ENCODE measurements at regions not wholly inside any gene's neighbourhood (a gene's known extent, or its start where the extent isn't known, plus 50 kb on each side); places are given as distances from the start of the nearest gene placed in this dataset.
"Not testable (repeated sequence)": the region's sequence is repeated elsewhere in the genome, so short reads cannot be mapped to it uniquely, and the experiment has no call there.

DNA sequence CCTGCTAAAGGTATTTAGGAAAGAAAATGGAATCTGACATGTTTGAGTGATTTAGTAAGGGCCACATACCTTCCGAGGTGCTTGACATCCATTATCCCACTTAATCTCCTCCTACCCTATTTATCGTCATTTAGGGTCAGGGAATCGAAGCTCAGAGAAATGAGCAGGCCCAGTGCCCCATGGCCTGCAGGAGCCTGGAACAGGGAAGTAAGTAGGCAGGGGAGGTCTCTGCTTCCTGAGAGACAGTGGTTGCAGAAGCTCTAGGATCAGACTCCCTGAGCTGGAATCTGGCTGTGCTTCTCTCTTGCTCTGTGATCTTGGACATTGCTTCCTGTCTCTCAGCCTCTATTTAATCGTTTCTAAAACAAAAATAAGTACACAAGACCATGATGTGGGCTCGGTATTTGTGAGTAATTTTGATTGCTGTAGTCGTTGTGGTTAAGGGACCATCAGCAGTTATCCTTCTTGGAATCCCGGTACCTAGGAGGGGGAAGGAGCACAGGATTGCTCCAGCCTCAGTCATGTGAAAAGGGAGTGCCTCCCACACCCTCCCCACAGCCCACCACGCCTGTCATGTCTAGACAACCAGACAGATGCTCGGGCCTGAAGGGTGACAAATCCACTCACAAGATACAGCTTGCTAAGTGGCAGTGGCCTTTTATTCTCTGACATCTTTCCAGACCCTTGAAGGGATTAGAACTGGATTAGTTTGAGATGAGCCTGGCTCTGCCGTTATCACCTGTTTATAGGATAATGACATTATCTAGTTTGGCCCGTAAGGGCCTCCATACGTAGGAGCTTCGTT is 169.2 kb upstream of the TSHZ3 start:
- ATAC-seq = no peak
- intact Hi-C loops (cut with micrococcal nuclease) = no loop called here
- DNase-seq = no peak

- ATAC-seq (peak; percentile 23), DNase-seq (no peak)
- intact Hi-C loops (cut with micrococcal nuclease) = no loop called here
These were observed 170.0 kb upstream of the TSHZ3 start for GRCh38 chr19:31519256-31519655.

- ATAC-seq (no peak), DNase-seq (no peak)
- intact Hi-C loops (cut with micrococcal nuclease) = no loop called here
These were observed 170.7 kb upstream of the TSHZ3 start for GRCh38 chr19:31519908-31520307.

GRCh38 chr19:31520633-31521032 is 171.4 kb upstream of the TSHZ3 start:
- intact Hi-C loops (cut with micrococcal nuclease) = no loop called here
- DNase-seq (no peak), ATAC-seq (no peak)

GRCh38 chr19:31525610-31526147 is 176.4 kb upstream of the TSHZ3 start:
- intact Hi-C loops (cut with micrococcal nuclease) = no loop called here
- ATAC-seq = no peak
- no peak for DNase-seq

- no peak for ATAC-seq
- intact Hi-C loops (cut with micrococcal nuclease) = no loop called here
- DNase-seq = no peak
These were observed 178.2 kb upstream of the TSHZ3 start for GRCh38 chr19:31527443-31527842.

- intact Hi-C loops (cut with micrococcal nuclease) = no loop called here
- DNase-seq (no peak), ATAC-seq (no peak)
These were observed 179.0 kb upstream of the TSHZ3 start for GRCh38 chr19:31528261-31528660.

DNA sequence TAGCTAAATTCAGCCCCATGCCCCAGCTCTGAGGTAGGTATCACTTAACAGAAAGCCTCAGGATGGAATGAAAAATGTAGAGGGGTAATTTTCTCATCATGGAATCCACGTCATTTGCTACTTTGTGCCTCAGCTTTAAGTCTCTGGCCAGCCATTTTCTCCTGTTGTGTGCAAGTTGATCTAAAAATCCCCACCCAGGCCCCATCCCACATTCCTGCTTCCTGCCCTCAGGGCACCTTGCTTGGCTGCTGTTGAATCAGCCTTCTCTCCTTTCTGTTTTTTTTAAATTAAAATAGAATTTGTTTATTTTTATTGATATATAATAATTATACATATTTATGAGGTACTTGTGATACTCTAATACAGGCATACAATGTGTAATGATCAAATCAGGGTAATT is 179.9 kb upstream of the TSHZ3 start:
- intact Hi-C loops (cut with micrococcal nuclease) = no loop called here
- ATAC-seq (no peak), DNase-seq (no peak)

DNA sequence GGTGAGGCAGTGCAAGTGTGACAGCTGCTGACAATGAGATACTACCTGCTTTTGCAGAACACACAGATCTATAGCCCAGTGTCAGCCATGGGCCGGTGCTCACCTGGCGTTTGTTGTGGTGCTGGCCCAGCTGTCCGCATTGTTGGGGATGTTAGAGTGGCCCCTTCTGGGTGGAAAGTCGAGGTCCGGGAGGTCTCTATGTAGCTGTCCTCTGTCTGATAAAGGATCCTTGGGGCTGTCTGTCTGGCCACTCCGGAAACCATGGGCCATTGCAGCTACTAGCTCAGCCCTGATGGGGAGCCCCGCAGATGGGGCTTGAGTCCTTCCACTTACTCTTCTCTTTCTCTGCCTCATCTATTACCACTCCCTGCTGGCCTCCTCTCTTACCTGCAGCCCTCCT is 181.5 kb upstream of the TSHZ3 start:
- intact Hi-C loops (cut with micrococcal nuclease) = no loop called here
- ATAC-seq (no peak), DNase-seq (no peak)

GRCh38 chr19:31531326-31531725 is 182.1 kb upstream of the TSHZ3 start:
- ATAC-seq (no peak), DNase-seq (no peak)
- intact Hi-C loops (cut with micrococcal nuclease) = no loop called here

DNA sequence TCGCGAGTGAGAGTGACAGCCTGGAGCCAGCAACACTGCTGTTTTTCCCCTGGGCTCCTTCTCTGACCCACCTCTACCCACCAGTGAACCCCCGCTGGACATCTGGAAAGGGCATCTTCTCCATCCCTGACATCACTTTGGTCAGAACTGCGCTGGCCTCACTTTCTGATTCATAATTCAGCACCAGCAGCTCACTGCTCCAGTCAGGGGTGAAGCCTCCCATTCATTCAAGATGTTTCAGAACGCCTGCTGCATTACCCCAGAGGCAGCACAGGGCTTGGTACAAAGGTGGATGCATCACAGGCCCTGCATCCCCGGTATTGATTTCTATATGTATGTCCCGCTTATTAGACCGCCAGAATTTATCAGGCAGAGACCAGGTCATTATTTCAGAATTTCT is 182.8 kb upstream of the TSHZ3 start:
- ATAC-seq (no peak), DNase-seq (no peak)
- intact Hi-C loops (cut with micrococcal nuclease) = no loop called here

- DNase-seq (no peak), ATAC-seq (no peak)
- intact Hi-C loops (cut with micrococcal nuclease) = no loop called here
These were observed 183.9 kb upstream of the TSHZ3 start for GRCh38 chr19:31533114-31533513.

DNA sequence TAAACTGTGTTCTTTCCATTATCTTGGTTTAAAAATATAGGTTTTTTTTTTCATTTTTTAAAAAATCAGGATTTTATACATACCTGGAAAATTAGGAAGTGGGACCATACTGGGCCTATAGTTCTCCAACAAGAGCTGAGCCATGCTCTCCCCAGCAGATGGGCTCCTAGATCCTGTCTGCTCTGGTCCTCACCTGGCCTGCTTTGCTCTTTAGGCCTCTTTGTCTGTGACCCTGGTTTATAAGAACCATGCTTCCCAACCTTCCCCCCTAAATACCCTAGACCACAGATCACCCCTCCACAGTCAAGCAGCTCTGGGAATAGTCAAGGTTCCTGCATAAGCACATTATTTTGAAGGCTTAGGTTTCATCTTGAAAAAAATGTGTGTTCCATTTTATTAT is 185.0 kb upstream of the TSHZ3 start:
- no peak for DNase-seq
- ATAC-seq = no peak
- intact Hi-C loops (cut with micrococcal nuclease) = no loop called here

- DNase-seq (no peak), ATAC-seq (no peak)
- intact Hi-C loops (cut with micrococcal nuclease) = no loop called here
These were observed 185.8 kb upstream of the TSHZ3 start for GRCh38 chr19:31534786-31535657.

DNA sequence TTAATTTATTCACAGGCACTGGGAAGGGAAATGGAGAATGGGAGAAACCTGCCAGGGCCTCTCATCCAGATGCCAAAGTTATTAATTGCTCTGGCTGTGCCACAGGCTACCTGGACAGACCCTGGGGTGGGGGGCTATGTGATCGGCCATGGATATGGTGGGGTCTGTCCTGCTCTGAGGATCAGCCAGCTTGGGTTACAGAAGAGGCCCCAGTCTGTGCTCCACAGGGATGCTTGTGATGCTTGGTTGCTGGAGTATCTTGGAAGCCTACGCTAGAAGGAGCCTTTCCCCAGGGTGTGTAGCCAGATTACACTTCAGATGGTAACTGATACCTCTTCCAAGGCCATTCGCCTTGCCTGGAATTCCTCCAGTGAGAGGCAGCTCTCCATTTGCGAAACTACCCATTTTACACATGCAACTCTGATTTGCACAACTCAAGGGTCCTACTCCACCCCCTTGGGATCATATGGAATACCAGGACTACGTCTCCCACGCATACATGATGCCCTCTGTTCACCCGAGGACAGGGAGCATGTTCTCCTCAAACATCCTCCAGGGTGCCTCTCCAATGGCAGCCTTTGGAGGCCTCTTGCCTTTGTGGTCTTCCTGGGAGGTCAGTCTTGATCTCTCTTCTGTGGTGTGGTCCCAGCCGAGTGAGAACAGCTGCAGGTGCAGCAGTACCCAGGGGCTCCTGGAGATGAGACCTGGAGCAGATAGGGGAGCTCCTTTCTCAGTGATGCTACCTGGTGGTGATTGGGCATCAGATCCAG is 186.6 kb upstream of the TSHZ3 start:
- intact Hi-C loops (cut with micrococcal nuclease) = no loop called here

DNA sequence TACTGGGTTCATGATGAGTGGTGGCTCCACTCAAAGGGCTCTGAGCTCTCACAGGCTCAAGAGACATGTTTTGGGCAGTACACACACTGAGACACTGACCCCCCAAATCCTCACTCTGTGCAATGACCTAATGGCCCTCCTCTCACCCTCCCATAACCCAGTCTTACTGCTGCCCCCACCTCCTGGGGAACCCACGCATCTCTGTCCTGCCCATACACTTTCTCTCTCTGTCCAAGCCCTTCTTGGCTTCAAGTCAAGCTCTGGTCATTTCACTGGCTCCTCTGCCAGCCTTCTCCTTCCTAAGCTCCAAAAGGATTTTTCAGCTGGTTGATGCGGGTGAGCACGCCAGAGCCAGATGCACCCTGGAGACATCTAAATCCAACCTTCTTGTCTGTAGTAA is 187.9 kb upstream of the TSHZ3 start:
- intact Hi-C loops (cut with micrococcal nuclease) = no loop called here
- no peak for ATAC-seq
- no peak for DNase-seq

More for the DNA sequence above, 186.6 kb upstream of the TSHZ3 start:
- ATAC-seq (no peak), DNase-seq (no peak)

GRCh38 chr19:31537902-31538301 is 188.7 kb upstream of the TSHZ3 start:
- intact Hi-C loops (cut with micrococcal nuclease); ATAC-seq; DNase-seq: not testable (repeated sequence)

DNA sequence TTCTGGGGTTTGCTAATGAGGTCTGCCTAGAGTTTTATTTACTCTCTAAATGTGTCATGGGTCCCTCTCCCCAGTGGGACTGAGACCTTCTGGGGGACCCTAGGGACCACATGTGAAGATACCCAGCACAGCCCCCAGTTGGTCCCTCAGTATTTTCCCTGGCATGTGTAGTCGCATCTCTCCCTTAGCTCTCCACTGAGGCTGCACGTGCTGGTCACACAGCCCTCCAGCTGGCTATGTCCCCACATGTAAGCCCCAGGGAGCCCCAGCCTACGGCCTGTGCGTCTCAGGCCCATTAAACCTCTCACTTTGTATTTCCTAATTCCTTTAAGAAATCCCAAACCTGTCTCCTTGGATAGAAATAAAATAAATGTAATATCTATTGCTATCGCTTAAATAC is 189.6 kb upstream of the TSHZ3 start:
- intact Hi-C loops (cut with micrococcal nuclease) = no loop called here
- DNase-seq (no peak), ATAC-seq (no peak)

DNA sequence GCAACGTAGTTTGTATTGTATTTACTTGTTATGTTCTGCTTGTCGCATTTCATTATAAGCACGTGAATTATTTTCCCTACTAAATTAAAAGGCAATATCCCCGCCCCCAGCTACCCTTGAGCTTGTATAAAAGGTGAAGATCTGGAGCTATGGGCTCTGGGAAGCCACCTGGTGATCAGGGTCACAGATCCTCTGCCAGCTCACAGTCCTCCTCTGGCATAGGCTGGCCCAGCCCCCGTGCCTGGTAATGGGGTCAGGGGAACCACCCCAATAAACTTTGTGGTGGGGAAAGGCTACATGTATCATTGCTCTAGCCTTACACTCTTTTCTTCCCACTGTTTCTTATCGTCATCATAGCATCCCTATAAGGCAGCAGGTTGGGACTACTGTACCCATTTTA is 190.2 kb upstream of the TSHZ3 start:
- intact Hi-C loops (cut with micrococcal nuclease) = no loop called here
- no peak for DNase-seq

GRCh38 chr19:31541396-31541795 is 192.2 kb upstream of the TSHZ3 start:
- ATAC-seq (no peak), DNase-seq (no peak)
- intact Hi-C loops (cut with micrococcal nuclease) = no loop called here

More for the DNA sequence above, 190.2 kb upstream of the TSHZ3 start:
- ATAC-seq = no peak
